Neuronal stem cell (in vitro differentiated cells): ENCODE measurements at regions not wholly inside any gene's neighbourhood (a gene's known extent, or its start where the extent isn't known, plus 50 kb on each side); places are given as distances from the start of the nearest gene placed in this dataset.

ENCODE experiments used
- DNase-seq: peaks from one replicate; pipeline ENCODE4 v3.0.0-alpha.2; 2013; ENCODE audit warnings: low spot score
- H2AFZ ChIP-seq: one replicate; pipeline ENCODE4 v1.6.1; 2013; ENCODE audit warnings: mild to moderate bottlenecking, low read length, inconsistent platforms
- H2AK5ac ChIP-seq: 2 replicates; pipeline ENCODE4 v1.6.1; 2013; ENCODE audit warnings: low read depth, mild to moderate bottlenecking, inconsistent platforms, low read length, moderate library complexity, mixed read lengths
- H2BK120ac ChIP-seq: 2 replicates; pipeline ENCODE4 v1.6.1; 2013; ENCODE audit warnings: low read depth, mild to moderate bottlenecking, inconsistent platforms, low read length, moderate library complexity, mixed read lengths
- H2BK12ac ChIP-seq: one replicate; pipeline ENCODE4 v1.6.1; 2013; ENCODE audit warnings: low read length, inconsistent platforms
- H2BK15ac ChIP-seq: 2 replicates; pipeline ENCODE4 v1.6.1; 2013; ENCODE audit warnings: mild to moderate bottlenecking, low read length, inconsistent platforms, mixed read lengths
- H2BK5ac ChIP-seq: one replicate; pipeline ENCODE4 v1.6.1; 2013; ENCODE audit warnings: inconsistent platforms, mild to moderate bottlenecking, low read length, moderate library complexity
- H3K14ac ChIP-seq: one replicate; pipeline ENCODE4 v1.6.1; 2013; ENCODE audit warnings: low read length, inconsistent platforms
- H3K18ac ChIP-seq: 2 replicates; pipeline ENCODE4 v1.6.1; 2013; ENCODE audit warnings: low read length, inconsistent platforms
- H3K23ac ChIP-seq: 2 replicates; pipeline ENCODE4 v1.6.1; 2013; ENCODE audit warnings: low read depth, mild to moderate bottlenecking, mixed read lengths, low read length, inconsistent platforms; ENCODE audit not compliant: poor library complexity
- H3K27ac ChIP-seq: replicated peaks from 3 replicates; pipeline ENCODE4 v1.5.1; 2013; ENCODE audit warnings: low read length, inconsistent platforms
- H3K27me3 ChIP-seq, 3 experiments: 2 replicates each; pipeline ENCODE4 v1.6.1; 2013; ENCODE audit warnings: low read length in 3 of 3, mild to moderate bottlenecking in 2 of 3, inconsistent platforms in 1 of 3, low read depth in 1 of 3, mixed read lengths in 1 of 3, moderate library complexity in 1 of 3; ENCODE audit not compliant: control insufficient read depth in 3 of 3, insufficient read depth in 3 of 3
- H3K36me3 ChIP-seq, 2 donors: replicated peaks in 1 of 2; 2 replicates each; pipeline ENCODE4 v1.6.1; 2013; ENCODE audit warnings: low read length in 2 of 2; ENCODE audit not compliant: control insufficient read depth in 2 of 2, insufficient read depth in 2 of 2
- H3K4ac ChIP-seq: 2 replicates; pipeline ENCODE4 v1.6.1; 2013; ENCODE audit warnings: inconsistent platforms, mild to moderate bottlenecking, low read length, moderate library complexity
- H3K4me1 ChIP-seq, 2 donors: 1 replicate in 1 of 2; 2 replicates in 1 of 2; pipeline ENCODE4 v1.6.1; 2013; ENCODE audit warnings: low read length in 2 of 2, low read depth in 1 of 2; ENCODE audit not compliant: control insufficient read depth in 2 of 2, insufficient read depth in 1 of 2
- H3K4me2 ChIP-seq: one replicate; pipeline ENCODE4 v1.6.1; 2013; ENCODE audit warnings: mild to moderate bottlenecking, low read length, inconsistent platforms; ENCODE audit not compliant: insufficient read depth, poor library complexity, severe bottlenecking
- H3K4me3 ChIP-seq, 2 donors: 2 replicates each; pipeline ENCODE4 v1.5.1; 2013; ENCODE audit warnings: low read length in 2 of 2, mild to moderate bottlenecking in 2 of 2, inconsistent platforms in 1 of 2, moderate library complexity in 1 of 2
- H3K79me1 ChIP-seq: one replicate; pipeline ENCODE4 v1.6.1; 2013; ENCODE audit warnings: low read depth, mild to moderate bottlenecking, inconsistent platforms, low read length, moderate library complexity
- H3K9ac ChIP-seq: one replicate; pipeline ENCODE4 v1.6.1; 2013; ENCODE audit warnings: mild to moderate bottlenecking, low read depth, low read length, inconsistent platforms; ENCODE audit not compliant: poor library complexity
- H3K9me3 ChIP-seq, 2 donors: replicated peaks in 1 of 2; 2 replicates each; pipeline versions ENCODE3 to v1.6.1; 2013; ENCODE audit warnings: low read length in 2 of 2, mild to moderate bottlenecking in 2 of 2, inconsistent platforms in 1 of 2, low read depth in 1 of 2, mixed read lengths in 1 of 2, moderate library complexity in 1 of 2; ENCODE audit not compliant: control insufficient read depth in 2 of 2, insufficient read depth in 1 of 2
- H4K8ac ChIP-seq: one replicate; pipeline ENCODE4 v1.6.1; 2013; ENCODE audit warnings: low read depth, mild to moderate bottlenecking, inconsistent platforms, low read length, moderate library complexity
- H4K91ac ChIP-seq: one replicate; pipeline ENCODE4 v1.6.1; 2013; ENCODE audit warnings: low read length, low read depth, mild to moderate bottlenecking, inconsistent platforms; ENCODE audit not compliant: poor library complexity
- WGBS, 2 donors: extraction: QIAGEN DNeasy Blood & Tissue Kit; methylation state at CpG; one replicate each; pipeline ENCODE4 v1.1.7; 2013; ENCODE audit warnings: missing lambda C conversion rate in 2 of 2, mixed read lengths in 1 of 2; ENCODE audit not compliant: insufficient read length in 2 of 2, insufficient replicate concordance in 1 of 2; ENCODE audit errors: extremely low coverage in 2 of 2; 5-methylcytosine and 5-hydroxymethylcytosine counted together

DNA sequence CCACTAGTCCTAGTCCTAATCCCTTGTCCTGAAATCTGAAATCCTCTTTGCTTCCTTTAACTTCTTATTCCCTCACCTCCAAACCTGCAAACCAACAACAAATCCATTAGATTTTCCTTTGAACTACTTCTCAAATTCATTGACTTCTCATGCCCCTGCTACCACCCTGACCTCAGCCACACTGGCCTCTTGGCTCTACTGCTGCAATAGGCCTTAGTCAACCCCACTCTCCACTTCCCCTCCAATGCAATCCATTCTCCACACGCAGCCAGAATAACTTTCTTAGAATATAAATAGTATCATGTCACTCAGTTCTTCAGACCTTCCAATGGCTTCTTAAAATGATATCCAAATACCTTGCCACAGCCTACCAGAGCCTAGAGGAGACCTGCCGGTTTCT, 131.1 kb upstream of the GADL1 start:
- Histone ChIP-seq H3K27ac (no peak overlapping the region), H2BK12ac (no peak overlapping the region), H3K23ac (no peak overlapping the region), H3K4me1 (no peaks in the 10 kb centered on the region), H4K91ac (no peak overlapping the region), H3K9me3 (peaks cover 0 to 3% of the 10 kb centered on the region in 2 donors), H2BK5ac (no peak overlapping the region), H2BK15ac (no peak overlapping the region), H2AFZ (no peak overlapping the region), H4K8ac (no peak overlapping the region), H3K27me3 (no peaks in the 10 kb centered on the region), H3K4me2 (no peak overlapping the region), H2AK5ac (no peak overlapping the region), H3K79me1 (no peaks in the 10 kb centered on the region), H3K36me3 (no peaks in the 10 kb centered on the region), H3K18ac (no peak overlapping the region), H3K4ac (no peak overlapping the region), H3K4me3 (no peak overlapping the region), H2BK120ac (no peak overlapping the region), H3K9ac (no peak overlapping the region), H3K14ac (no peak overlapping the region)
- WGBS, 2 donors, result no CpG with 5 or more reads among the region's 2 CpGs
- no peak for DNase-seq

DNA sequence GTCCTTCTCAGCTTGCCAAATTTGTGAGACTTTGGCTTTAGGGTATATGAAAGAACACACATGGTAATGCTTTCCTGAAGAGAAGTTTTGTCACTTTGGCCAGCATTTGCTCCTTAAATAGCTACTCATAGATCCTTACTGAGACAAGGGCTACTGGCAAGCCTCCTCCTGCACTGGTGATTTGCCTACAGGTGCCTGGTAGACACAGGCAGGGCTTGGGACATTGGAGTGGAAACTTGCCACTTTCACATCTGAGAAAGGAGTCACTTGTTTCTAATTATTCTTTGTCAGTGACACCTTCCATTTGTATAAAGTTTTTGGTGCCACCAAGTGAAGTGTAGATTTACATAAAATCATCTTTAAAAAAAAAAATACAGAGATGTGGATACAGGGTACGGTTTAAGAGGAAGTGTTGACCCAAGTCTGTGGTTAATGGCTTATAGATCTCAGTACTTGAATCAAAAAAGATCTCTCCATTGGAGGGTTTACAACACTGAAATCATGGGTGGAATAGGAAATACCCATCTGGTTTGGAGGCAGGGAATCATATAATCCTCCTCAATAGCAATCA, 132.8 kb upstream of the GADL1 start:
- Histone ChIP-seq H3K27ac (no peak overlapping the region), H4K91ac (no peak overlapping the region), H3K18ac (no peak overlapping the region), H3K14ac (no peak overlapping the region), H2AK5ac (no peak overlapping the region), H3K9me3 (peaks cover 0 to 3% of the 10 kb centered on the region in 2 donors), H2BK15ac (no peak overlapping the region), H3K9ac (no peak overlapping the region), H4K8ac (no peak overlapping the region), H3K4me3 (no peak overlapping the region), H3K79me1 (no peaks in the 10 kb centered on the region), H2AFZ (no peak overlapping the region), H2BK12ac (no peak overlapping the region), H3K23ac (no peak overlapping the region), H3K4me1 (no peaks in the 10 kb centered on the region), H3K4me2 (no peak overlapping the region), H3K36me3 (no peaks in the 10 kb centered on the region), H2BK5ac (no peak overlapping the region), H2BK120ac (no peak overlapping the region), H3K27me3 (no peaks in the 10 kb centered on the region), H3K4ac (no peak overlapping the region)
- DNase-seq, result no peak
- WGBS, 2 donors, result no CpG with 5 or more reads among the region's 1 CpG

- no peak overlapping the region for H3K4me3 ChIP-seq
- H2BK12ac ChIP-seq, result no peak overlapping the region
- H3K18ac ChIP-seq, result no peak overlapping the region
- H3K27ac ChIP-seq, result no peak overlapping the region
- no peak overlapping the region for H4K8ac ChIP-seq
- no peaks in the 10 kb centered on the region for H3K4me1 ChIP-seq
- no peak overlapping the region for H3K4me2 ChIP-seq
- H3K79me1 ChIP-seq, result no peaks in the 10 kb centered on the region
- no peak overlapping the region for H3K23ac ChIP-seq
- WGBS, 2 donors, result no CpG with 5 or more reads among the region's 2 CpGs
- no peak overlapping the region for H3K14ac ChIP-seq
- peaks cover 0 to 3% of the 10 kb centered on the region in 2 donors for H3K9me3 ChIP-seq
- H4K91ac ChIP-seq, result no peak overlapping the region
- no peak overlapping the region for H2BK15ac ChIP-seq
- DNase-seq, result no peak
- H3K27me3 ChIP-seq, result no peaks in the 10 kb centered on the region
- H3K36me3 ChIP-seq, result no peaks in the 10 kb centered on the region
- no peak overlapping the region for H3K9ac ChIP-seq
- H2BK5ac ChIP-seq, result no peak overlapping the region
- no peak overlapping the region for H2AK5ac ChIP-seq
- H3K4ac ChIP-seq, result no peak overlapping the region
- H2BK120ac ChIP-seq, result no peak overlapping the region
- H2AFZ ChIP-seq, result no peak overlapping the region
Measured at GRCh38 chr3:31027914-31028313, 133.5 kb upstream of the GADL1 start.

- no peak overlapping the region for H3K18ac ChIP-seq
- H3K4ac ChIP-seq, result no peak overlapping the region
- H2BK120ac ChIP-seq, result no peak overlapping the region
- peaks cover 0 to 3% of the 10 kb centered on the region in 2 donors for H3K9me3 ChIP-seq
- H2BK12ac ChIP-seq, result no peak overlapping the region
- H3K4me2 ChIP-seq, result no peak overlapping the region
- no peaks in the 10 kb centered on the region for H3K4me1 ChIP-seq
- H3K36me3 ChIP-seq, result no peaks in the 10 kb centered on the region
- no CpG with 5 or more reads among the region's 1 CpG for WGBS, 2 donors
- H3K14ac ChIP-seq, result no peak overlapping the region
- H2BK5ac ChIP-seq, result no peak overlapping the region
- DNase-seq, result no peak
- no peak overlapping the region for H3K27ac ChIP-seq
- no peak overlapping the region for H2AFZ ChIP-seq
- H4K91ac ChIP-seq, result no peak overlapping the region
- H3K27me3 ChIP-seq, result no peaks in the 10 kb centered on the region
- no peak overlapping the region for H3K9ac ChIP-seq
- H3K4me3 ChIP-seq, result no peak overlapping the region
- H2AK5ac ChIP-seq, result no peak overlapping the region
- H2BK15ac ChIP-seq, result no peak overlapping the region
- no peak overlapping the region for H3K23ac ChIP-seq
- H3K79me1 ChIP-seq, result no peaks in the 10 kb centered on the region
- H4K8ac ChIP-seq, result no peak overlapping the region
Measured at GRCh38 chr3:31028766-31029165, 134.3 kb upstream of the GADL1 start.
